HepG2 (cell line): ENCODE measurements at regions not wholly inside any gene's neighbourhood (a gene's known extent, or its start where the extent isn't known, plus 50 kb on each side); places are given as distances from the start of the nearest gene placed in this dataset.

Experiments
- CHCHD3 ChIP-seq: sonication (generic); formaldehyde crosslinking; IDR thresholded peaks from 2 replicates; pipeline ENCODE4 v1.8.0; 2022; ENCODE audit warnings: mild to moderate bottlenecking, missing genetic modification reagents, moderate library complexity
- HNRNPUL1 ChIP-seq: fragments of 200-400 bp; formaldehyde crosslinking; IDR thresholded peaks from 2 replicates; pipeline ENCODE4 v1.6.1; 2017; ENCODE audit warnings: low read depth, mild to moderate bottlenecking, low read length, moderate library complexity
- KLF13 ChIP-seq: sonication (generic); formaldehyde crosslinking; IDR thresholded peaks from 2 replicates; pipeline ENCODE4 v1.4.0; 2020; ENCODE audit warnings: mild to moderate bottlenecking, missing genetic modification reagents
- MATR3 ChIP-seq: sonication (generic); formaldehyde crosslinking; IDR thresholded peaks from 2 replicates; pipeline ENCODE4 v1.4.0; 2020; ENCODE audit warnings: missing genetic modification reagents
- NFE2 ChIP-seq: sonication (generic); formaldehyde crosslinking; IDR thresholded peaks from 2 replicates; pipeline ENCODE4 v1.4.0; 2020; ENCODE audit warnings: missing genetic modification reagents
- NONO ChIP-seq, 2 experiments: fragments of 450-650 bp in 1 of 2; sonication (generic) in 1 of 2; formaldehyde crosslinking in 1 of 2; IDR thresholded peaks in 1 of 2; conservative IDR thresholded peaks in 1 of 2; 2 replicates each; pipeline versions ENCODE4 v1.6.1 to v1.8.0; 2017 to 2022; ENCODE audit warnings: mild to moderate bottlenecking in 1 of 2, missing genetic modification reagents in 1 of 2, moderate library complexity in 1 of 2
- WIZ ChIP-seq: sonication (generic); formaldehyde crosslinking; IDR thresholded peaks from 2 replicates; pipeline ENCODE4 v1.5.1; 2020; ENCODE audit warnings: mild to moderate bottlenecking, missing genetic modification reagents
- ZFP90 ChIP-seq: sonication (generic); formaldehyde crosslinking; IDR thresholded peaks from 2 replicates; pipeline ENCODE4 v1.8.0; 2022; ENCODE audit warnings: missing genetic modification reagents, mild to moderate bottlenecking, inconsistent platforms, borderline replicate concordance
- ZNF33B ChIP-seq: sonication (generic); formaldehyde crosslinking; IDR thresholded peaks from 2 replicates; pipeline ENCODE4 v1.5.1; 2020; ENCODE audit warnings: mild to moderate bottlenecking, missing genetic modification reagents
- ZNF556 ChIP-seq: sonication (generic); formaldehyde crosslinking; IDR thresholded peaks from 2 replicates; pipeline ENCODE4 v1.4.0; 2020; ENCODE audit warnings: mild to moderate bottlenecking, missing genetic modification reagents, borderline replicate concordance
- ZNF569 ChIP-seq: sonication (generic); formaldehyde crosslinking; IDR thresholded peaks from 2 replicates; pipeline ENCODE4 v1.5.0; 2020; ENCODE audit warnings: mild to moderate bottlenecking, missing genetic modification reagents, moderate library complexity, borderline replicate concordance
- ZNF609 ChIP-seq: sonication (generic); formaldehyde crosslinking; IDR thresholded peaks from 2 replicates; pipeline ENCODE4 v1.4.0; 2020; ENCODE audit warnings: mild to moderate bottlenecking, missing genetic modification reagents, borderline replicate concordance
- TF ChIP-seq, protein P1 (sequence below): sonication (generic); formaldehyde crosslinking; IDR thresholded peaks from 2 replicates; pipeline ENCODE4 v1.5.1; 2020; ENCODE audit warnings: missing genetic modification reagents, mild to moderate bottlenecking, borderline replicate concordance
- TF ChIP-seq, protein P2 (sequence below): sonication (generic); formaldehyde crosslinking; conservative IDR thresholded peaks from 2 replicates; pipeline ENCODE4 v1.8.0; 2022; ENCODE audit warnings: mild to moderate bottlenecking, moderate library complexity, missing genetic modification reagents
- TF ChIP-seq, protein P3 (sequence below): sonication (generic); formaldehyde crosslinking; IDR thresholded peaks from 2 replicates; pipeline ENCODE4 v1.4.0; 2020; ENCODE audit warnings: missing genetic modification reagents

- TF ChIP-seq NONO (IDR thresholded peaks at IDR 0.05), result no peak
- TF ChIP-seq NONO (CRISPR knock-in tag; conservative IDR thresholded peaks at IDR 0.05), result 0 out of 2 replicates have a peak, but pooled peaks have one; percentile 37
- TF ChIP-seq KLF13 (CRISPR knock-in tag), result no peak
- no peak for TF ChIP-seq WIZ (CRISPR knock-in tag)
- TF ChIP-seq ZNF556 (CRISPR knock-in tag), result no peak
- TF ChIP-seq HNRNPUL1, result no peak
- no peak for TF ChIP-seq ZNF33B (CRISPR knock-in tag)
- TF ChIP-seq, protein P1, sequence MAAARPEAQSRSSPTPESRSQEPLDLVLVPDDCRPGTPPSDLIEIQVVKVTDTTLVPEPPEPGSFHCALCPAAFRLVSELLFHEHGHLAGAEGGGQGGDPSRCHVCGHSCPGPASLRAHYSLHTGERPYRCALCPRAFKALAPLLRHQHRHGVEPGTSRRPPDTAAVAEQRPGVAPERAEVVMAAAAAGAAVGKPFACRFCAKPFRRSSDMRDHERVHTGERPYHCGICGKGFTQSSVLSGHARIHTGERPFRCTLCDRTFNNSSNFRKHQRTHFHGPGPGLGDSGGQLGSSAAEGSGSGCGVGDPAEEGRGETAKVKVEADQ (CRISPR knock-in tag), result no peak
- TF ChIP-seq, protein P2, sequence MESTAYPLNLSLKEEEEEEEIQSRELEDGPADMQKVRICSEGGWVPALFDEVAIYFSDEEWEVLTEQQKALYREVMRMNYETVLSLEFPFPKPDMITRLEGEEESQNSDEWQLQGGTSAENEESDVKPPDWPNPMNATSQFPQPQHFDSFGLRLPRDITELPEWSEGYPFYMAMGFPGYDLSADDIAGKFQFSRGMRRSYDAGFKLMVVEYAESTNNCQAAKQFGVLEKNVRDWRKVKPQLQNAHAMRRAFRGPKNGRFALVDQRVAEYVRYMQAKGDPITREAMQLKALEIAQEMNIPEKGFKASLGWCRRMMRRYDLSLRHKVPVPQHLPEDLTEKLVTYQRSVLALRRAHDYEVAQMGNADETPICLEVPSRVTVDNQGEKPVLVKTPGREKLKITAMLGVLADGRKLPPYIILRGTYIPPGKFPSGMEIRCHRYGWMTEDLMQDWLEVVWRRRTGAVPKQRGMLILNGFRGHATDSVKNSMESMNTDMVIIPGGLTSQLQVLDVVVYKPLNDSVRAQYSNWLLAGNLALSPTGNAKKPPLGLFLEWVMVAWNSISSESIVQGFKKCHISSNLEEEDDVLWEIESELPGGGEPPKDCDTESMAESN (CRISPR knock-in tag), result no peak
- TF ChIP-seq, protein P3, sequence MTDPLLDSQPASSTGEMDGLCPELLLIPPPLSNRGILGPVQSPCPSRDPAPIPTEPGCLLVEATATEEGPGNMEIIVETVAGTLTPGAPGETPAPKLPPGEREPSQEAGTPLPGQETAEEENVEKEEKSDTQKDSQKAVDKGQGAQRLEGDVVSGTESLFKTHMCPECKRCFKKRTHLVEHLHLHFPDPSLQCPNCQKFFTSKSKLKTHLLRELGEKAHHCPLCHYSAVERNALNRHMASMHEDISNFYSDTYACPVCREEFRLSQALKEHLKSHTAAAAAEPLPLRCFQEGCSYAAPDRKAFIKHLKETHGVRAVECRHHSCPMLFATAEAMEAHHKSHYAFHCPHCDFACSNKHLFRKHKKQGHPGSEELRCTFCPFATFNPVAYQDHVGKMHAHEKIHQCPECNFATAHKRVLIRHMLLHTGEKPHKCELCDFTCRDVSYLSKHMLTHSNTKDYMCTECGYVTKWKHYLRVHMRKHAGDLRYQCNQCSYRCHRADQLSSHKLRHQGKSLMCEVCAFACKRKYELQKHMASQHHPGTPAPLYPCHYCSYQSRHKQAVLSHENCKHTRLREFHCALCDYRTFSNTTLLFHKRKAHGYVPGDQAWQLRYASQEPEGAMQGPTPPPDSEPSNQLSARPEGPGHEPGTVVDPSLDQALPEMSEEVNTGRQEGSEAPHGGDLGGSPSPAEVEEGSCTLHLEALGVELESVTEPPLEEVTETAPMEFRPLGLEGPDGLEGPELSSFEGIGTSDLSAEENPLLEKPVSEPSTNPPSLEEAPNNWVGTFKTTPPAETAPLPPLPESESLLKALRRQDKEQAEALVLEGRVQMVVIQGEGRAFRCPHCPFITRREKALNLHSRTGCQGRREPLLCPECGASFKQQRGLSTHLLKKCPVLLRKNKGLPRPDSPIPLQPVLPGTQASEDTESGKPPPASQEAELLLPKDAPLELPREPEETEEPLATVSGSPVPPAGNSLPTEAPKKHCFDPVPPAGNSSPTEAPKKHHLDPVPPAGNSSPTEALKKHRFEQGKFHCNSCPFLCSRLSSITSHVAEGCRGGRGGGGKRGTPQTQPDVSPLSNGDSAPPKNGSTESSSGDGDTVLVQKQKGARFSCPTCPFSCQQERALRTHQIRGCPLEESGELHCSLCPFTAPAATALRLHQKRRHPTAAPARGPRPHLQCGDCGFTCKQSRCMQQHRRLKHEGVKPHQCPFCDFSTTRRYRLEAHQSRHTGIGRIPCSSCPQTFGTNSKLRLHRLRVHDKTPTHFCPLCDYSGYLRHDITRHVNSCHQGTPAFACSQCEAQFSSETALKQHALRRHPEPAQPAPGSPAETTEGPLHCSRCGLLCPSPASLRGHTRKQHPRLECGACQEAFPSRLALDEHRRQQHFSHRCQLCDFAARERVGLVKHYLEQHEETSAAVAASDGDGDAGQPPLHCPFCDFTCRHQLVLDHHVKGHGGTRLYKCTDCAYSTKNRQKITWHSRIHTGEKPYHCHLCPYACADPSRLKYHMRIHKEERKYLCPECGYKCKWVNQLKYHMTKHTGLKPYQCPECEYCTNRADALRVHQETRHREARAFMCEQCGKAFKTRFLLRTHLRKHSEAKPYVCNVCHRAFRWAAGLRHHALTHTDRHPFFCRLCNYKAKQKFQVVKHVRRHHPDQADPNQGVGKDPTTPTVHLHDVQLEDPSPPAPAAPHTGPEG, result no peak
- no peak for TF ChIP-seq CHCHD3
- no peak for TF ChIP-seq ZFP90 (CRISPR knock-in tag)
- no peak for TF ChIP-seq NFE2 (CRISPR knock-in tag)
- TF ChIP-seq MATR3 (CRISPR knock-in tag), result no peak
- TF ChIP-seq ZNF569, result no peak
- TF ChIP-seq ZNF609 (CRISPR knock-in tag), result peak; percentile 49; the same call in 1 of the 2 replicates
Measured at GRCh38 chr2:12514631-12515437, 201.9 kb upstream of the TRIB2 start (continued).
